Suprapubic skin (tissue), 4 donors: ENCODE measurements at regions not wholly inside any gene's neighbourhood (a gene's known extent, or its start where the extent isn't known, plus 50 kb on each side); places are given as distances from the start of the nearest gene placed in this dataset.

ENCODE experiments used
- CTCF ChIP-seq, 2 donors: fragments of 200-600 bp in 1 of 2; fragments of 450-650 bp in 1 of 2; sonication (generic) in 1 of 2; IDR thresholded peaks; one replicate each; pipeline ENCODE4 v1.5.1; 2016 to 2019; ENCODE audit warnings: antibody characterized with exemption in 2 of 2, mild to moderate bottlenecking in 1 of 2, moderate library complexity in 1 of 2
- POLR2A ChIP-seq, 2 donors: fragments of 450-650 bp; IDR thresholded peaks; one replicate each; pipeline ENCODE4 v1.6.1; 2017; ENCODE audit warnings: antibody characterized with exemption in 2 of 2, mild to moderate bottlenecking in 2 of 2, moderate library complexity in 2 of 2
- POLR2AphosphoS5 ChIP-seq, 3 donors: sonication (generic); formaldehyde crosslinking; IDR thresholded peaks; one replicate each; pipeline ENCODE4 v1.6.1; 2017; ENCODE audit warnings: antibody characterized with exemption in 3 of 3

GRCh38 chr6:40719671-40720374, 132.7 kb upstream of the LRFN2 start:
- TF ChIP-seq CTCF (IDR thresholded peaks at IDR 0.05) (no peak), POLR2A (IDR thresholded peaks at IDR 0.05) (no peak), POLR2AphosphoS5 (IDR thresholded peaks at IDR 0.05) (no peak)
